Epithelial cell of esophagus (primary cell): ENCODE measurements at regions not wholly inside any gene's neighbourhood (a gene's known extent, or its start where the extent isn't known, plus 50 kb on each side); places are given as distances from the start of the nearest gene placed in this dataset.

Experiments
- DNase-seq: peaks from one replicate; pipeline ENCODE4 v3.0.0; 2010; ENCODE audit warnings: low read depth
- H3K4me3 ChIP-seq: 2 replicates; pipeline ENCODE4 v1.5.1; 2011; ENCODE audit warnings: mild to moderate bottlenecking, low read length, control low read depth
- TF ChIP-seq, protein P1 (sequence below): IDR thresholded peaks from 2 replicates; pipeline ENCODE4 v1.5.1; 2011; ENCODE audit warnings: low read depth, mild to moderate bottlenecking, low read length, control low read depth, inconsistent platforms; ENCODE audit not compliant: insufficient read depth; ENCODE audit errors: missing control alignments

GRCh38 chr2:43023791-43024514 lies 202.5 kb downstream of the ZFP36L2 start:
- DNase-seq = no peak
- TF ChIP-seq, protein P1, sequence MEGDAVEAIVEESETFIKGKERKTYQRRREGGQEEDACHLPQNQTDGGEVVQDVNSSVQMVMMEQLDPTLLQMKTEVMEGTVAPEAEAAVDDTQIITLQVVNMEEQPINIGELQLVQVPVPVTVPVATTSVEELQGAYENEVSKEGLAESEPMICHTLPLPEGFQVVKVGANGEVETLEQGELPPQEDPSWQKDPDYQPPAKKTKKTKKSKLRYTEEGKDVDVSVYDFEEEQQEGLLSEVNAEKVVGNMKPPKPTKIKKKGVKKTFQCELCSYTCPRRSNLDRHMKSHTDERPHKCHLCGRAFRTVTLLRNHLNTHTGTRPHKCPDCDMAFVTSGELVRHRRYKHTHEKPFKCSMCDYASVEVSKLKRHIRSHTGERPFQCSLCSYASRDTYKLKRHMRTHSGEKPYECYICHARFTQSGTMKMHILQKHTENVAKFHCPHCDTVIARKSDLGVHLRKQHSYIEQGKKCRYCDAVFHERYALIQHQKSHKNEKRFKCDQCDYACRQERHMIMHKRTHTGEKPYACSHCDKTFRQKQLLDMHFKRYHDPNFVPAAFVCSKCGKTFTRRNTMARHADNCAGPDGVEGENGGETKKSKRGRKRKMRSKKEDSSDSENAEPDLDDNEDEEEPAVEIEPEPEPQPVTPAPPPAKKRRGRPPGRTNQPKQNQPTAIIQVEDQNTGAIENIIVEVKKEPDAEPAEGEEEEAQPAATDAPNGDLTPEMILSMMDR = no peak
- no peak overlapping the region for H3K4me3 ChIP-seq

DNA sequence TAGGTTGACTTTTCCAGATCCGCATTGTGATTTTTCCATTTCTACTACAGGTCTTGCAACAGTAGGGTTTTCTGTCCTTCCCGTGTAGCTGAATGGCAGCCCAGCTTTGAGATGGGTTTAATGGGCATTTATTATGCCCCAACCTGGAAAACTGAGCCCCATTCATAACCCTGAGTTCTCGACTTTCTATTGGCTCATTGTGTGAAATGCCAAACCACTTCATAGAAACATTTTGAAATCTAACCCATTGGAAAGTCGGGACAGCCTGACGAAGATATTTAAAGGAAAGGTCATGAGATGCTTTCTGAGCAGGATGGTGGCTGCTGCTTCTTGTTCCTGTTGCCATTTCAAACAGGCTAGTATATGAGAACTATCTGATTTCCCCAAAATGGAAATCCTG lies 203.5 kb downstream of the ZFP36L2 start:
- TF ChIP-seq, protein P1 = no peak
- no peak overlapping the region for H3K4me3 ChIP-seq
- no peak for DNase-seq

DNA sequence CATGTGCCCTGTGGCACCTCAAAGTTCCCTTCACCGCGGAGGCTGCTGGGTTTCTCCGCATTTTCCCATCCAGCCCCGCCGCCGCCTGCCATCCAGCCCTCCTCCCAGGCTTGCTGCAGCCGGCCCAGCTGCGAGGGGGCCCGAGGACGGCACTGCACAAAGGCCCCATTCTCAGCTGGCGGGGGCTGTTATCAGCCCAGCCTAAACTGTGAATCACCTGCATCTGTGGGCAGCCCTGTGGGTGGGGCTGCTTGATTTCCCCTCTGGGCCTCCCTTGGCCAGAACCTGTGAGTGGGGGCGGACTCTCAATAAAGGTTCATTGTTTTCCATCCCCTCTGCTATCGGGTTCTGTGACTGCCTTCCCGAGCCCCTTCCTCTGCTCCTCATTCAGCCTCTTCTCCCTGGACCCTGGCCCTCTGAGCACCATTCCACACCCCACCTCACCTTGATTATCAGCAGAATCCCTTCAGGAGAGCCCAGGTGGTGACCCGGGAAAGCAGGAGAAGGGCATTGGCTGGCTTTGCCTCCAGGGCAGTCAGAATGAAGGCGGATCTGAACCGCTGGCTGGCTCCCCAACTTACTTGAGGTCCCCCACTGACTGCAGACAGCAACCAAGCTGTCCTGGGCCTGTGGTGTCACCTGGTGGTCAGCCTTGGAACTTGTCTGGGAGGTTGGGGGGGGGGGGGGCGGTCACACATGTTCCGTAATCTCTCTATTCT lies 204.5 kb downstream of the ZFP36L2 start:
- DNase-seq = peak; percentile 51
- TF ChIP-seq, protein P1 = peak; percentile 48
- no peak overlapping the region for H3K4me3 ChIP-seq

GRCh38 chr2:43020990-43021669 lies 205.3 kb downstream of the ZFP36L2 start:
- TF ChIP-seq, protein P1 = no peak
- no peak overlapping the region for H3K4me3 ChIP-seq
- no peak for DNase-seq

- no peak overlapping the region for H3K4me3 ChIP-seq
- TF ChIP-seq, protein P1 = no peak
- DNase-seq = no peak
Measured at GRCh38 chr2:43020296-43020695, 206.1 kb downstream of the ZFP36L2 start.

DNA sequence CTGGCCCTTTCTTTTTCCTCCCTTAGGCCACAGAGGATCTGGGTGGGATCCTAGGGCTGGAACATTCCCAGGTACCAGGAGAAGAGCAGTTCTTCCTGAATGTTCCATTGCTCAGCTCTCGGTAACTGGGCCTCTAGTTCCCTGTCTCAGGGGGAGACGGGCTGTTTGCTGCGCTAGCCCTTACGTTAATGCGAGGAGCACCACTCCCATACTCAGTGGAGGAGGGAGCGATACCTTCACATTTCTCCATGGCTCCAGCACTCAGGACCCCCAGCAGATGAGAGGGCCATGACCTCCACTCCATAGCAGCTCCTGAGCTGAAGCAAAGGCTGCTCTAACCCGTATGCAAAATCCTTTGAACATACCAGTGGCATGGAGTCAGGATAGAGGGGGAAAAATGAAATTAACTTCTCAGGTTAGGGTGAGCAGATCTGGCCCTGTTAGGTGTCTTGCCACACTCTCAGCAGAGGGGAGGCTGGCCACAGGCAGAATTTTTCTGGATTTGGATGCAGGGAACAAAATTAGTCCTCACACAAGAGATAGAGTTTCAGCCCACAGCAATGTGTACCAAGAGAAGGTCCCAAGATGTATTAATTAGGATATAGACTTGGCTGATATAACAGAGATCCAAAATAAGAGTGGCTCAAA lies 206.7 kb downstream of the ZFP36L2 start:
- no peak for DNase-seq
- TF ChIP-seq, protein P1 = no peak
- no peak overlapping the region for H3K4me3 ChIP-seq
